ENCODE measurements at regions not wholly inside any gene's neighbourhood (a gene's known extent, or its start where the extent isn't known, plus 50 kb on each side); places are given as distances from the start of the nearest gene placed in this dataset.

- WGBS (ENCODE audit: insufficient coverage, low lambda C conversion rate), result no CpG with 5 or more reads among the region's 14 CpGs
- Histone ChIP-seq H3K9me3 (ENCODE audit: control insufficient read depth, low read depth, low read length) (no peaks in the 10 kb centered on the region), H3K27me3 (ENCODE audit: control insufficient read depth, insufficient read depth, low read length) (no peaks in the 10 kb centered on the region), H3K36me3 (ENCODE audit: control insufficient read depth, insufficient read depth, low read length) (no peaks in the 10 kb centered on the region), H3K27ac (ENCODE audit: low read length) (no peak overlapping the region), H3K4me3 (ENCODE audit: low read length) (no peak overlapping the region), H3K4me1 (ENCODE audit: control insufficient read depth, insufficient read depth, low read length) (no peaks in the 10 kb centered on the region)
- DNase-seq, result no peak
Measured at GRCh38 chr9:16069671-16070454, 517.0 kb downstream of the CCDC171 start.

GRCh38 chr9:16070455-16071145 lies 517.8 kb downstream of the CCDC171 start:
- Histone ChIP-seq H3K27me3 (ENCODE audit: control insufficient read depth, insufficient read depth, low read length) (no peaks in the 10 kb centered on the region), H3K36me3 (ENCODE audit: control insufficient read depth, insufficient read depth, low read length) (no peaks in the 10 kb centered on the region), H3K4me3 (ENCODE audit: low read length) (no peak overlapping the region), H3K27ac (ENCODE audit: low read length) (no peak overlapping the region), H3K9me3 (ENCODE audit: control insufficient read depth, low read depth, low read length) (no peaks in the 10 kb centered on the region), H3K4me1 (ENCODE audit: control insufficient read depth, insufficient read depth, low read length) (no peaks in the 10 kb centered on the region)
- WGBS (ENCODE audit: insufficient coverage, low lambda C conversion rate), result 80% methylated on average over 1 of the region's 8 CpGs
- DNase-seq, result no peak

GRCh38 chr9:16071400-16071799 lies 518.6 kb downstream of the CCDC171 start:
- no peaks in the 10 kb centered on the region for H3K27me3 ChIP-seq (ENCODE audit: control insufficient read depth, insufficient read depth, low read length)
- no peaks in the 10 kb centered on the region for H3K4me1 ChIP-seq (ENCODE audit: control insufficient read depth, insufficient read depth, low read length)
- WGBS (ENCODE audit: insufficient coverage, low lambda C conversion rate), result no CpG with 5 or more reads among the region's 4 CpGs
- no peaks in the 10 kb centered on the region for H3K36me3 ChIP-seq (ENCODE audit: control insufficient read depth, insufficient read depth, low read length)
- DNase-seq, result no peak
- no peak overlapping the region for H3K27ac ChIP-seq (ENCODE audit: low read length)
- no peaks in the 10 kb centered on the region for H3K9me3 ChIP-seq (ENCODE audit: control insufficient read depth, low read depth, low read length)
- H3K4me3 ChIP-seq (ENCODE audit: low read length), result no peak overlapping the region

GRCh38 chr9:16074963-16075362 lies 522.1 kb downstream of the CCDC171 start:
- DNase-seq, result no peak
- Histone ChIP-seq H3K27me3 (ENCODE audit: control insufficient read depth, insufficient read depth, low read length) (no peaks in the 10 kb centered on the region), H3K9me3 (ENCODE audit: control insufficient read depth, low read depth, low read length) (no peaks in the 10 kb centered on the region), H3K36me3 (ENCODE audit: control insufficient read depth, insufficient read depth, low read length) (no peaks in the 10 kb centered on the region), H3K4me3 (ENCODE audit: low read length) (no peak overlapping the region), H3K4me1 (ENCODE audit: control insufficient read depth, insufficient read depth, low read length) (no peaks in the 10 kb centered on the region), H3K27ac (ENCODE audit: low read length) (no peak overlapping the region)
- WGBS (ENCODE audit: insufficient coverage, low lambda C conversion rate), result 80% methylated on average over 1 of the region's 2 CpGs

GRCh38 chr9:16075696-16076095 lies 522.9 kb downstream of the CCDC171 start:
- no peaks in the 10 kb centered on the region for H3K36me3 ChIP-seq (ENCODE audit: control insufficient read depth, insufficient read depth, low read length)
- H3K4me3 ChIP-seq (ENCODE audit: low read length), result no peak overlapping the region
- no peak overlapping the region for H3K27ac ChIP-seq (ENCODE audit: low read length)
- no peak for DNase-seq
- no peaks in the 10 kb centered on the region for H3K9me3 ChIP-seq (ENCODE audit: control insufficient read depth, low read depth, low read length)
- no peaks in the 10 kb centered on the region for H3K27me3 ChIP-seq (ENCODE audit: control insufficient read depth, insufficient read depth, low read length)
- H3K4me1 ChIP-seq (ENCODE audit: control insufficient read depth, insufficient read depth, low read length), result no peaks in the 10 kb centered on the region
- no CpG with 5 or more reads among the region's 1 CpG for WGBS (ENCODE audit: insufficient coverage, low lambda C conversion rate)

- Histone ChIP-seq H3K36me3 (ENCODE audit: control insufficient read depth, insufficient read depth, low read length) (no peaks in the 10 kb centered on the region), H3K4me1 (ENCODE audit: control insufficient read depth, insufficient read depth, low read length) (no peaks in the 10 kb centered on the region), H3K4me3 (ENCODE audit: low read length) (no peak overlapping the region), H3K27me3 (ENCODE audit: control insufficient read depth, insufficient read depth, low read length) (peaks cover 4% of the 10 kb centered on the region), H3K27ac (ENCODE audit: low read length) (no peak overlapping the region), H3K9me3 (ENCODE audit: control insufficient read depth, low read depth, low read length) (no peaks in the 10 kb centered on the region)
- no peak for DNase-seq
- WGBS (ENCODE audit: insufficient coverage, low lambda C conversion rate), result 82% methylated on average over 2 of the region's 7 CpGs
Measured at GRCh38 chr9:16076511-16076910, 523.7 kb downstream of the CCDC171 start.

GRCh38 chr9:16082796-16083195 lies 530.0 kb downstream of the CCDC171 start:
- no peaks in the 10 kb centered on the region for H3K9me3 ChIP-seq (ENCODE audit: control insufficient read depth, low read depth, low read length)
- no peak overlapping the region for H3K4me3 ChIP-seq (ENCODE audit: low read length)
- H3K36me3 ChIP-seq (ENCODE audit: control insufficient read depth, insufficient read depth, low read length), result no peaks in the 10 kb centered on the region
- DNase-seq, result no peak
- H3K4me1 ChIP-seq (ENCODE audit: control insufficient read depth, insufficient read depth, low read length), result no peaks in the 10 kb centered on the region
- peaks cover 4% of the 10 kb centered on the region for H3K27me3 ChIP-seq (ENCODE audit: control insufficient read depth, insufficient read depth, low read length)
- WGBS (ENCODE audit: insufficient coverage, low lambda C conversion rate), result no CpG with 5 or more reads among the region's 1 CpG
- no peak overlapping the region for H3K27ac ChIP-seq (ENCODE audit: low read length)

GRCh38 chr9:16085167-16085726 lies 532.4 kb downstream of the CCDC171 start:
- Histone ChIP-seq H3K36me3 (ENCODE audit: control insufficient read depth, insufficient read depth, low read length) (no peaks in the 10 kb centered on the region), H3K4me3 (ENCODE audit: low read length) (no peak overlapping the region), H3K9me3 (ENCODE audit: control insufficient read depth, low read depth, low read length) (no peaks in the 10 kb centered on the region), H3K27ac (ENCODE audit: low read length) (no peak overlapping the region), H3K4me1 (ENCODE audit: control insufficient read depth, insufficient read depth, low read length) (no peaks in the 10 kb centered on the region), H3K27me3 (ENCODE audit: control insufficient read depth, insufficient read depth, low read length) (peaks cover 4% of the 10 kb centered on the region)
- DNase-seq, result no peak
- 100% methylated on average over 1 of the region's 5 CpGs for WGBS (ENCODE audit: insufficient coverage, low lambda C conversion rate)

- no peak overlapping the region for H3K4me3 ChIP-seq (ENCODE audit: low read length)
- no peaks in the 10 kb centered on the region for H3K27me3 ChIP-seq (ENCODE audit: control insufficient read depth, insufficient read depth, low read length)
- DNase-seq, result no peak
- H3K36me3 ChIP-seq (ENCODE audit: control insufficient read depth, insufficient read depth, low read length), result no peaks in the 10 kb centered on the region
- H3K27ac ChIP-seq (ENCODE audit: low read length), result no peak overlapping the region
- H3K4me1 ChIP-seq (ENCODE audit: control insufficient read depth, insufficient read depth, low read length), result peaks cover 8% of the 10 kb centered on the region
- H3K9me3 ChIP-seq (ENCODE audit: control insufficient read depth, low read depth, low read length), result no peaks in the 10 kb centered on the region
- 88% methylated on average over 1 of the region's 3 CpGs for WGBS (ENCODE audit: insufficient coverage, low lambda C conversion rate)
Measured at GRCh38 chr9:16090907-16091629, 538.2 kb downstream of the CCDC171 start.
